ENCODE measurements at regions not wholly inside any gene's neighbourhood (a gene's known extent, or its start where the extent isn't known, plus 50 kb on each side); places are given as distances from the start of the nearest gene placed in this dataset.
"Not testable (repeated sequence)": the region's sequence is repeated elsewhere in the genome, so short reads cannot be mapped to it uniquely, and the experiment has no call there.

DNA sequence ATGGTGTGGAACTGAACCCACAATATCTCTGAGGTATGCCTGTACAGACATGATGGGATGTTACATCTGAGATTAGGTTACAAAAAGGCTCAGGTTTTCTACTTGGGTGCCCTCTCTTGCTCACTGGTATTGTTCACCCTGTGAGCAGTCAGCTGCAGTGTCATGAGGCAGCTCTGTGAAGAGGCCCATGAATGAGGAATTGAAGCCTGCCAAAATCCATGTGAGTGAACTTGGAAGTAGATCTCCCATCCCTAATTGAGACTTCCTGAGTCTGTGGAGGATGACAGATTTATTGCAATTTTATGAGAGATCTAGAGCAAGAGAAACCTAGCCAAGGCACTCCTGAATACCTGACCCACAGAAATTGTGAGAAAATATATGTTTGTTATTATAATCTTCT, 404.9 kb upstream of the ZEB2 start:
- DNase-seq, result no peak

DNA sequence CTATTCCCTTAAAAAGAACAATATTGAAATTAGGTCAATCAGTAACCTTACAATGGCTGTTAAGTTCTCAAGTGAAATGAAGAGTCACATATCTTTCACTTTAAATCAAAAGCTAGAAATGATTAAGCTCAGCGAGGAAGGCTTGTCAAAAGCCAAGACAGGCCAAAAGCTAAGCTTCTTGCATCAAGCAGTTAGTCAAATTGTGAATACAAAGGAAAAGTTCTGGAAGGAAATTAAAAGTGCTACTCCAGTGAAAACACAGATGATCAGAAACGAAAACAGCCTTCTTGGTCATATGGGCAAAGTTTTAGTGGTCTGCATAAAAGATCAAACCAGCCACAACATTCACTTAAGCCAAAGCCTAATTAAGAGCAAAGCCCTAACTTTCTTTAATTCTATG, 402.6 kb upstream of the ZEB2 start:
- no peak for DNase-seq

DNA sequence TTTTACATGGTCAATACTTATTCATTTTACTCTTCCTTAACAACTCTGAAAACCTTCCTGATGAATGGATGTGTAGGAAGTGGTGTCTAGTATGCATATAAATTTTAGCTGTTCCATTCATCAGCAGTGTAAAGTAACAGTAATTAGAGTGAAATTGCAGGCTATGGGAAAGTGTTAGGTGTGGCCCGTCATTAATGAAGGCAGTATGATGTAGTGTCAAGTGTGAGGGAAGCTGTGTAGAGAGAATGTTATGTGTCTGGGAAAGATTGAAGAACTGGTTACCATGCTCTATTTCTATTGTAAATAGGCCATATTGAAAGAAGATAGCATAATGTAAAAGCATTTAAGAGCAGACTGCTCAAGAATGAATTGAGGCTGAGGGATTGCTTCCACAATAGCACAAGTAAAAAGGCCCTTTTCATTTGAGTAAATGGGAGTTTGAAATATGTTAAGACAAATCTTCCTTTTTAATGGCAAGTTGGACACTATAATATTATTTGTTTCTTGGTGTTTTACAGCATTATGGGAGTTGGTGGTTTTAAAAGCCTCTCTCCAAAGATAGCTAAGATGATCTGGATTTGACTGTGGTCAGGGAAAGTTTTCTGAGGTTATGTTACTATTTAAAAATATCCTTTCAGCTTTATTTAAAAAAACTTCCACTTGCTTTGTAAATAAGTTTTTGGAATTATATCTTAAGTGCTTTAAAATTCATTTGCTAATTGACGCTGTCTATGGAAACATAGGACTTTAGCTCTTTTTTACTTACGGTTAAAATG, 401.0 kb upstream of the ZEB2 start:
- DNase-seq, result no peak

DNA sequence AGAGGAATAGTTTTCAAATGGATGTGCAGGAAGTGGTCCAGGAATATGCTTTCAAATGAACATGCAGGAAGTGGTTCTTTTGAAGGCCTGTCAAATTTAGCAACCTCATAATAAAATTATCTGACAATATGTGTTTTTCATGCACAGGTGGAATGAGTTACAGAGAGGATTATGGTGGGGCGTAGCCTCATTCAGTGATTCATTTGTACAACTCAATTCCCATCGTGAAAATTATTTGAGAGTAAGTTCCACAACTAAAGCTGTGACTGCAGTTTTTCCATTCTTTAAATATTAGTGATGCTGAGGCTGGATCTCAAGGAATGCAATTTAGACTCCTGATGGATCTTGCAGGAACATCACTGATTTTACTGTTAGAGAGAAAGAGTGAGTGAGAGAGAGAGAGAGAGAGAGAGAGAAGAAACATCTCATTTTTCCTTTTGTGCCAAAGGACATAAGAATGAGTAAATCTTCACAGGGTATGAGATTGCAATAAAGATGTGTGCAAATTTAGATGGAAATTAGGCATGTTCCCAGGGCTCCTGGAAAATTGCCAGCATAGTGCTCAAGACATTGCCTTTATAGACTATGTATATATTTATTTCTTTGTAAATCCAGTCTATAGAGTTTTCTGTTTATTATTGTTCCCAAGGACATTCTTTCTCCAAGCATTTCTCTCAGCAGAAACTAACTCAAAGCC, 394.9 kb upstream of the ZEB2 start:
- no peak for DNase-seq

- DNase-seq, result no peak
Observed at GRCh38 chr2:144914113-144914512, 394.2 kb upstream of the ZEB2 start.

- no peak for DNase-seq
Observed at GRCh38 chr2:144912206-144912605, 392.3 kb upstream of the ZEB2 start.

- DNase-seq, result no peak
Observed at GRCh38 chr2:144905956-144906355, 386.0 kb upstream of the ZEB2 start.

DNA sequence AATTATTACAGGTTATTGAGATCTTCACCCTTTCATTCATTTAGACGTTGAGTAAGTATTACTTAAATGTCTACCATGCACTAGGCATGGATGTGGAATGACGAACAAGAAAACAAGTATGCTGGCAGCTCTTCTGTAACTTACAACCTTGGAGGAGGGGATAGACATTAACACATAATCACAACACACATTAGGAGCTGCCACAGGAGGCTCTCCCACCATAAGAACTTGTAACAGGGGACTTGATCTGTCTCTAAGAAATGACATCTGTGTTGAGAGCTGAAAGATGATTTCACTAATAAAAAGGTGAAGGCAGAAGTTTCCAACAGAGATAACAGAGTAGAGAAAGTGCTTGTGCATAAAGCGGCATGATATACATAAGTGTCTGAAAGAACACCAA, 384.7 kb upstream of the ZEB2 start:
- DNase-seq, result no peak

GRCh38 chr2:144903045-144903444, 383.1 kb upstream of the ZEB2 start:
- DNase-seq, result not testable (repeated sequence)

- not testable (repeated sequence) for DNase-seq
Observed at GRCh38 chr2:144901386-144901785, 381.5 kb upstream of the ZEB2 start.

DNA sequence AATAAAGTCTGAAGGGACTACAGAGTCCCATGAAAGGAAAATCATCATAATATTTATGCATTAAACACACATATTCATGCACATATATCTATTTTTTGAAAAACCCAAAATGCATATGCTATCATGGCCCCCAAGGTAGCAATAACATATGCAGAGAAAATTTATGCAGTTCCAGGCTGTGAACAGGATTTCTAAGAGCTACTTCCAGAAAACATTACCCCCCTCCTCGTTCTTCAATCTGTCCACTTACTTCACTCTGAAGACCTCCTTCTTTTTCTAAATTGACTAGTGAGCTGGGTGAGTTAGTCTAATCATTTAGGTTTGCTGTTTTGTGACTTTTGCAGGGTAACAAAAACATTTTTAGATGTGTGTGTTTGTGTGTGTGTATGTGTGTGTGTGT, 376.4 kb upstream of the ZEB2 start:
- no peak for DNase-seq

GRCh38 chr2:144894612-144895599, 375.0 kb upstream of the ZEB2 start:
- no peak for DNase-seq

GRCh38 chr2:144893464-144893863, 373.5 kb upstream of the ZEB2 start:
- DNase-seq, result no peak

GRCh38 chr2:144890828-144891227, 370.9 kb upstream of the ZEB2 start:
- no peak for DNase-seq

- no peak for DNase-seq
Observed at GRCh38 chr2:144889348-144889747, 369.4 kb upstream of the ZEB2 start.

GRCh38 chr2:144886862-144887261, 366.9 kb upstream of the ZEB2 start:
- DNase-seq, result no peak

DNA sequence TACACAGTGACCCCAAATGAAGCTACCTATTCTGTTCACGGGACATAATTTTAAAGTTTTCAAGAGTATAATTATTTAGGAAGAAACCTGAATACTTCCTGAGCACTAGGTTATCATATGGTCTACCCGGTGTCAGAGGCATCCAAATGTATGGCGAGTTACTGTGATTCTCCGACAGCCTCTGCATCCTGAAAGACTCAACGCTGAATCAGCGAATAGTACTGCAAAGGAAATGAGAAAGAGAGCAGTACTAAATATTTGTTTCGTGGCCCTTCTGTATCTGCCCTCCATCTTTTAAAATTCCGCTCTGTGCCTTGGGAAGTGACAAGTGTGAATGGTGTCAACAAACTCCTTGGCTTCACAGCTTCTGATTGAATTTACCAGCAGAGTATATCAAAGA, 358.0 kb upstream of the ZEB2 start:
- no peak for DNase-seq

DNA sequence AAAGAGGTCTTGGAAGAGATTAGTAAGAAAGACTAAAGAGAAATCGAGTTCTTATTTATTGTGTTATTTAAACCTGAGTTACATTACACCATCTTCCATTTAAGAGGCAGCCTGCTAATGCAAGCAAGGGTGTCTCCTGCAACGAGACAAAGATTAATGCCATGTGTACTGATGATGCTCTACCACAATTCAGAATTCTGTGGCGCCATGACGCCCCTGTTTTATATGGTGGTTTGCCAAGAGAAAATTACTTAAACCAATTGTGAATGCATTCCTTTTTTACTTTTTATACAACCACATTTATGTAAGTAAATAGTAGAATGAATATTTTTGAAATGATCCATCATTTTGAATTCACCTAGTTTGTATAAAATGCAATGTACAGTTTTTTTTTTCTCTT, 356.1 kb upstream of the ZEB2 start:
- DNase-seq, result no peak

GRCh38 chr2:144875290-144875969, 355.5 kb upstream of the ZEB2 start:
- DNase-seq, result no peak

GRCh38 chr2:144865670-144866069, 345.8 kb upstream of the ZEB2 start:
- no peak for DNase-seq

- no peak for DNase-seq
Observed at GRCh38 chr2:144859716-144860115, 339.8 kb upstream of the ZEB2 start.

DNA sequence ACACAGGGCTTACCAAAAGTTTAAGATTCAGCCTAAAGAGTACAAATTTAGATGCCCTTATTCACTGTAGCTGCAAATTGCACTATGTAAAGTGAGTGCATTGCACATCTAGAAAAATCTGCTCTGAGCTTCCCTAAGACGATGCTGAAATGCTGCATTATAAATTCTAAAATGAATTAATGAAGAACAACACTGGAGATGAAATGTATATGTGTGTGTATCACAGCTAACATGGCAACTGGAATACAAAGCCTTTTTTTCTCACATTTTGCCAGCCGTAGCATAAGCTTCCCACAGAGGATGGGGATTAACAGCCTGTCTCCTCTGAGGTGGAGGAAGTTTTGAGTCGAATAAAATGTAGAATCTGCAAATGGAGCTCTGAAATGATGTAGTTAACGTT, 338.3 kb upstream of the ZEB2 start:
- DNase-seq, result no peak

DNA sequence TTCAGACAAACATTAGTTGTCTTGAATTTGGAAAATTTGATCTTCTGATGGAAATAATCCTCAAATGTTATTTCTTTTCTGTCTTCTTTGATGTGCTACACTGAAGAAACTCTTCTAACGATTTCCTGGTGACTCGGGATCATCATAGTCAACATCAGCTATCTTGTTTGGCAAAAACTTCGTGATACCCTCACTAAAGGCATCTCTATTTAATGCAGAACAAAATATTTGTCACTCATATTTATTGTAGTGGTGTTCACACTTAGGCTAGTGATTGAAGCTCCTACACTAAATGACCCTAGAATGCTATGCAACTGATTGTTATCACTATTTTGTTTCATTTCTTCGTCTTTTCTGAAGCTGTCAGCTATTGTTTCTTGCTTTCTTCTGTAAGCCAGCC, 334.7 kb upstream of the ZEB2 start:
- no peak for DNase-seq
